Tibial nerve (tissue), 4 donors: ENCODE measurements at regions not wholly inside any gene's neighbourhood (a gene's known extent, or its start where the extent isn't known, plus 50 kb on each side); places are given as distances from the start of the nearest gene placed in this dataset.

Experiments used
- EP300 ChIP-seq, 2 donors: sonication (generic); formaldehyde crosslinking; IDR thresholded peaks; one replicate each; pipeline ENCODE4 v1.6.1; 2017; ENCODE audit warnings: antibody characterized with exemption in 2 of 2, mild to moderate bottlenecking in 1 of 2
- POLR2A ChIP-seq, 2 donors: fragments of 450-650 bp; IDR thresholded peaks; one replicate each; pipeline ENCODE4 v1.6.1; 2017; ENCODE audit warnings: antibody characterized with exemption in 2 of 2, mild to moderate bottlenecking in 2 of 2, moderate library complexity in 2 of 2
- TF ChIP-seq, protein P1 (sequence below), 5 experiments: fragments of 200-600 bp in 3 of 5; fragments of 450-650 bp in 2 of 5; sonication (generic) in 3 of 5; IDR thresholded peaks; one replicate each; pipeline ENCODE4 v1.5.1; 2016 to 2019; ENCODE audit warnings: antibody characterized with exemption in 5 of 5, mild to moderate bottlenecking in 3 of 5, moderate library complexity in 2 of 5

DNA sequence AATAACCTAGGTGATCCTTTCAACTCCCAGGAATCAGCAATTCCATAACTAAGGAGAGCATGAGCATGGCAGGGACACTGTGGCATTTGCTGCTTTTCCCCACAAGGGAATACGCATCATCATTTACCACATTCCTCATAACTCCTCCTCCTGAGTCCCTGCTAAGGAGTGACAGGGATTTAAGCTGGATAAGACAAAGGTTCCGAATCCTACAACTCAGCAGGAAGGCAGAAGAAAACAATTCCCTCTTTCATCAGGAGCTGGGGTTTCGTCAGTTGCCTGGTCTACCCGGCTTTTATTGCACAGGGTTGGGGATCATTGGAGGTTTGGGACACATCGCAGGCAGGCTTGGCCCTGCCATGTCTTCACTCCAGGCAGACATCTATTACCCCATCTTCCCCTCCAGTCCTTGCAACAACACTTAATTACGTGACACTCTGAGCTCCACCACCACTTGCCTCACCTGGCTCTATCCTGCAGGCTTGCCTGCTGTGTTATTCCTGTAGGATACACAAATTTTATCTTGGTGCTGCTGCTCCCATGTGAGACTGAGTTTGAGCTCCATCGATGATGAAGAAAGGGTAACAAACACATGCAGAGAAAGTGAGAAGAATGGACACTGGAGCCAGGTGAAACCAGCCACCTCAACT is 563.0 kb upstream of the KLF4 start:
- TF ChIP-seq, protein P1, sequence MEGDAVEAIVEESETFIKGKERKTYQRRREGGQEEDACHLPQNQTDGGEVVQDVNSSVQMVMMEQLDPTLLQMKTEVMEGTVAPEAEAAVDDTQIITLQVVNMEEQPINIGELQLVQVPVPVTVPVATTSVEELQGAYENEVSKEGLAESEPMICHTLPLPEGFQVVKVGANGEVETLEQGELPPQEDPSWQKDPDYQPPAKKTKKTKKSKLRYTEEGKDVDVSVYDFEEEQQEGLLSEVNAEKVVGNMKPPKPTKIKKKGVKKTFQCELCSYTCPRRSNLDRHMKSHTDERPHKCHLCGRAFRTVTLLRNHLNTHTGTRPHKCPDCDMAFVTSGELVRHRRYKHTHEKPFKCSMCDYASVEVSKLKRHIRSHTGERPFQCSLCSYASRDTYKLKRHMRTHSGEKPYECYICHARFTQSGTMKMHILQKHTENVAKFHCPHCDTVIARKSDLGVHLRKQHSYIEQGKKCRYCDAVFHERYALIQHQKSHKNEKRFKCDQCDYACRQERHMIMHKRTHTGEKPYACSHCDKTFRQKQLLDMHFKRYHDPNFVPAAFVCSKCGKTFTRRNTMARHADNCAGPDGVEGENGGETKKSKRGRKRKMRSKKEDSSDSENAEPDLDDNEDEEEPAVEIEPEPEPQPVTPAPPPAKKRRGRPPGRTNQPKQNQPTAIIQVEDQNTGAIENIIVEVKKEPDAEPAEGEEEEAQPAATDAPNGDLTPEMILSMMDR (IDR thresholded peaks at IDR 0.05) = no peak
- TF ChIP-seq POLR2A (IDR thresholded peaks at IDR 0.05) = no peak
- no peak for TF ChIP-seq EP300 (IDR thresholded peaks at IDR 0.05)
